ENCODE measurements at regions not wholly inside any gene's neighbourhood (a gene's known extent, or its start where the extent isn't known, plus 50 kb on each side); places are given as distances from the start of the nearest gene placed in this dataset.

DNA sequence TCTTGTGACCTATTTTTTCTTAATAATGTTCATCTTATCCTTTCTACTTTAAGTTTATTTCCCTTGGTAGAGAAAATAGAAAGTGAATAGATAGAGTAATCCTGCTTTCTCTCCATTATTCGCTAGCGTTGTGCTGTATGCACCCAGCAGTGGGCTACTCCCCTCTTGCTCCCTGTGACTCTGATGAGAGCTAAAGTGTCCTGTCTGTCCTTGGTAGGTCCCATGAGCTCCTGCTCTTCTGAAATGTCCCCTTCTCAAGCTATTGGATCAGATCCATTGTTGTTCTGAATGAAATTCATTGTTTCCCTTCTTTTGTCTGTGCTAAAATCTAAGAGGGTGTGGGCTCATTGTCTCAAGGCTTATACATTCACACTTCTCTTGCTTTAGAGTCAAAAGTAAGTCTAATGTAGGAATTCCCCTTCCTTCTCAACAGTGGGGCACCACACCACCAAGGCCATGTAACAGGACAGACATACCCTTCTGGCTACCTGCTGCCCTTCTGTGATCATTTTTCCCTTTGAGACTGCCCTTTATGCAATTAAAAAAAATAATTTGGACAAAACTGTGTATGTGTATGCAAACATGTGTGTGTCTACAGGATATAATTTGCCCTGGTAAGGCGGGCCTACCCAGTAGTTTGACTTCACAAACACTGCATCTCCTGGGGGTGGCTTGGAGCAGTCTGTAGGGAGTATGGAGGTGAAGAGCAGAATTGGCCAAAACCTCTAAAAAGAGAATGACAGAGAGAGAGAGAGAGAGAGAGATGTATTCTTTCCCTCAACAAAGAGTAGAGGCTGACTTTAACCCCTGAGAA lies 167.0 kb upstream of the MYLIP start:
- no peaks in the 10 kb centered on the region for H3K4me1 ChIP-seq
- DNase-seq (no peak), ATAC-seq (no peak)
- 90 to 97% (median 95%) methylated on average over 3 of the region's 3 CpGs for WGBS, 3 donors
- H3K27ac ChIP-seq: no peak overlapping the region
- intact Hi-C loops (cut with DNase I): no loop called here
- no peak overlapping the region for H3K4me3 ChIP-seq
- no peaks in the 10 kb centered on the region for H3K9me3 ChIP-seq
- no peaks in the 10 kb centered on the region for H3K27me3 ChIP-seq (ENCODE audit: insufficient read depth in 3 of 3, low read length in 2 of 3)
- no peak for TF ChIP-seq CTCF (IDR thresholded peaks at IDR 0.05)
- H3K36me3 ChIP-seq (ENCODE audit: insufficient read depth in 1 of 2, low read depth in 1 of 2): no peaks in the 10 kb centered on the region

DNA sequence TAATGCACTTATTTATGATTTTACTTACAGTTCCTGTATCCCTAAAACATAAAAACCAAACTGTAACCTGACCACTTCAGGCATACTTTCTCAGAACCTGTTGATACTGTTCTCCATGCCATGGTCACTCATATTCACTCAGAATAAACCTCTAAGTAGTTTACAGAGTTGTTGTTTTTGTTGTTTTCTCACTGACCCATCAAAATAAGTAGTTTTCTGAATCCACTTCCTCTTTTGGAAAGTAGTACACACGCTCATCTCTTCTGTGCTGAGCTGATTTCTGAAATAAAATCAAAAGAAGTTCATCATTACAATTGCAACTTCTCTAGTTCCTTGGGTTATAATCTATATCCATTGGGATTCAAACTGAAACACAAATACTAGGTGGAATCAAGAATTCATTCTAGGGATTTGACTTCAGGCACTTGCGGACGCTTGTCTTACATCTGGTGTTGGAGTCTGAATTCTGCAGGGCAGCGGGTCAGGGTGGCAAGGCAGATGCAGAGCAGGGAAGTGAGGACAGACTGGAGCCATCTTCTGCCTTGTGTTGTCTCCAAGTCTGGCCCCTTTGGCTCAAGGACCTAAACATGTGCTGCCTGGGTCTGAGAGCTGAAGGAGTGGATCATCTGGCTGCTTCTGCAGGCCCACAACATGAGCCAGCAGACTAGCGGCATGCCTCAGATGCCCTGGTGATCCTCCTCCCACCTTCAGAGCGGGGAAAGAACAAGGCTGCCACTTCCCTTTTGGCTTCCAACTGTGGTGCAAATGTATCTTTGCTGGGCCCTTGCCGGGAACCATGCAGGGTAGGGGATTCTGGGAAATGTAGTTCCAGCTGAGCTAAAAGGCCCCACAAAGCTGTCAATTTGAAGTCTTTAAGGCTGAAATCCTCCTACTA lies 167.9 kb upstream of the MYLIP start:
- no peak for DNase-seq
- no peaks in the 10 kb centered on the region for H3K27me3 ChIP-seq (ENCODE audit: insufficient read depth in 3 of 3, low read length in 2 of 3)
- intact Hi-C loops (cut with DNase I): no loop called here
- ATAC-seq: peak in 2 of 4 donors; percentile 52 to 66
- H3K36me3 ChIP-seq (ENCODE audit: insufficient read depth in 1 of 2, low read depth in 1 of 2): no peaks in the 10 kb centered on the region
- H3K27ac ChIP-seq: no peak overlapping the region
- no peak for TF ChIP-seq CTCF (IDR thresholded peaks at IDR 0.05)
- H3K4me3 ChIP-seq: no peak overlapping the region
- 62 to 80% (median 65%) methylated on average over 7 of the region's 7 CpGs for WGBS, 3 donors
- no peaks in the 10 kb centered on the region for H3K9me3 ChIP-seq
- H3K4me1 ChIP-seq: no peaks in the 10 kb centered on the region

DNA sequence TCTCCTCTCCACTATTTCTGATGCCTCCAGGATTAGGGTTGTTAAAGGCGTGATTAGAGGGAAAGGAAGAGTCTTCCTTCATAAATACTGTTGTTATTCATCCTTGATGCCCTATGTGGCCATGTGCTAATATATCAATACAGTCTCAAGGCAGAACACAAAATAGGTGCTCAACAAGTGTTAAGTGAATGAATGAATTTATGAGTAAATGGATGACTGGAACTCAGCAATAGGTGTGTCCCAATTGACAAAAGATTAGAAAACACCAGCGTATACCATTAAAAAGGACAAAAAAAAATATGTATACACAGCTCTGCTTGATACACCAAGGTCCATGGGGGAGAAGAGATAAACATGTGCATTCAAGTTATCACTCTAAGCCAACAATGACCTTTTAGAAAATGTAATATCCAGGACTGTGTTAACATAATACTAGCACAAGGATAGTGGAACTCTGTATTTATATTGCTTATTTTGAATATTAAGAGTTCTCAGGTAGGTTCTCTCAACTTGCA lies 171.2 kb upstream of the MYLIP start:
- no peak for DNase-seq
- Histone ChIP-seq H3K4me1 (peaks cover 3% of the 10 kb centered on the region), H3K27ac (no peak overlapping the region), H3K27me3 (ENCODE audit: insufficient read depth in 3 of 3, low read length in 2 of 3) (no peaks in the 10 kb centered on the region), H3K36me3 (ENCODE audit: insufficient read depth in 1 of 2, low read depth in 1 of 2) (no peaks in the 10 kb centered on the region), H3K9me3 (no peaks in the 10 kb centered on the region), H3K4me3 (no peak overlapping the region)
- 92 to 98% (median 95%) methylated on average over 2 of the region's 2 CpGs for WGBS, 3 donors
- intact Hi-C loops (cut with DNase I): no loop called here
- ATAC-seq: no peak
- no peak for TF ChIP-seq CTCF (IDR thresholded peaks at IDR 0.05)

DNA sequence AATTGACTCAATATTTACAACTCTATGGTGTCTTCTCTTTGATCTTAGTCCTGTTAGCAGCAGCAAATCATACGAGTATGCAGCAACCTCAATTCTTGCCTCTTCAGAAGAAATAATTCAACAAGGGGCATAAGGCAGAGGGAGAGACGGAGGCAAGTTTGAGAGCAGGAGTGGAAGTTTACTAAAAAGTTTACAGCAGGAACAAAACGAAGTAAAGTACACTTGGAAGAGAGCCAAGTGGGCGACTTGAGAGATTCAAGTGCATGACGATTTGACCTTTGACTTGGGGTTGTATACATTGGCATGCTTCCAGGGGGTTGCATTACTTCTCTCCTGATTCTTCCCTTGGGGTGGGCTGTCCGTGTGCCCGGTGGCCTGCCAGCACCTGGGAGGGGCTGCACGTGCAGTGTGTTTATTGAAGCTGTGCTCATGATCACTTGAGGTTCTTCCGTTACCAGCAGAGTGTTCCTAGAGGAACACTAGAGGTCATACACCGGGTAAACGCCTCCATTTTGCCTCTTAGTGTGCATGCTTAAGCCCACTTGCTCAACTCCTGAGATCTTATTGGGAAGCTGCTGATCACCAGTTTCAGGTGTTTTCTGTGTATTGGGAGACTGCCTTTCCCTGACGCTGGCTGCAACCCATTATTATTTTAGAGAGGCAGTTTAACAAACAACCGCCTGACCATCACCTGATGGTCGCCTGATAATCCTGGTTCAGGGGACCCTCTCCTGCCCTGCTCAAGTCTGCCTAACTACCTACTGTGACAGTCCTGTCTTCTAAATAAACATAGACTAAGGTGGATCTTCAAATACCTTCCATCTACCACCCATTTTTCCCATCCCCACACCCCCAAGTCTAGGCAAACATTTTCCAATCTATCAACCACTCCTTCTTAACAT lies 172.4 kb upstream of the MYLIP start:
- no peak for ATAC-seq
- no peak for DNase-seq
- H3K9me3 ChIP-seq: no peaks in the 10 kb centered on the region
- no peaks in the 10 kb centered on the region for H3K27me3 ChIP-seq (ENCODE audit: insufficient read depth in 3 of 3, low read length in 2 of 3)
- no peak for TF ChIP-seq CTCF (IDR thresholded peaks at IDR 0.05)
- no peak overlapping the region for H3K4me3 ChIP-seq
- H3K27ac ChIP-seq: no peak overlapping the region
- peaks cover 3% of the 10 kb centered on the region for H3K4me1 ChIP-seq
- WGBS, 3 donors: 60 to 63% (median 60%) methylated on average over 14 of the region's 14 CpGs
- intact Hi-C loops (cut with DNase I): no loop called here
- H3K36me3 ChIP-seq (ENCODE audit: insufficient read depth in 1 of 2, low read depth in 1 of 2): no peaks in the 10 kb centered on the region
